GM18511 (cell line): ENCODE measurements at regions not wholly inside any gene's neighbourhood (a gene's known extent, or its start where the extent isn't known, plus 50 kb on each side); places are given as distances from the start of the nearest gene placed in this dataset.
"Not testable (repeated sequence)": the region's sequence is repeated elsewhere in the genome, so short reads cannot be mapped to it uniquely, and the experiment has no call there.

ENCODE experiments used
- ATAC-seq: cut with Tn5 transposase; IDR thresholded peaks from one replicate; pipeline ENCODE4 v1.9.1; 2021; ENCODE audit warnings: mild to moderate bottlenecking, moderate library complexity; ENCODE audit not compliant: unreplicated experiment

DNA sequence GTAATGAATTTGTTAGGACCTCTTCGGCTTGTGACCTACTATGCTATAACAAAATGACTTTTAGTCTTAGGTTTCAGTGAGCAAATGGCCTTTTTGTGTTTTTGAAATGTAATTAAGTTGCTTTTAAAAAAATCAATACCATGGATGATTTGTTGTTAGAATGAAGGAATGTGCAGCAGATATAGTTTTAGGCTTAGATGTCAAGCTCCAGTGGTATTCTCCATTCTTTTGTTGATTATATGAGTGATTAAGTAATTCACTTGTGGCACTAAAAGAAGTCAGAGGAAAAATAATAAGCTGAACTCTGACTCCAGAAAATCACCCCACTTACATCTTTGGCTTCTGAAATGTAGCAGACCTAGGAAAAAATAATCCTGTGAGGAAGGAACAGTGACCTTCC, 474.1 kb upstream of the MIS18BP1 start:
- ATAC-seq: no peak

DNA sequence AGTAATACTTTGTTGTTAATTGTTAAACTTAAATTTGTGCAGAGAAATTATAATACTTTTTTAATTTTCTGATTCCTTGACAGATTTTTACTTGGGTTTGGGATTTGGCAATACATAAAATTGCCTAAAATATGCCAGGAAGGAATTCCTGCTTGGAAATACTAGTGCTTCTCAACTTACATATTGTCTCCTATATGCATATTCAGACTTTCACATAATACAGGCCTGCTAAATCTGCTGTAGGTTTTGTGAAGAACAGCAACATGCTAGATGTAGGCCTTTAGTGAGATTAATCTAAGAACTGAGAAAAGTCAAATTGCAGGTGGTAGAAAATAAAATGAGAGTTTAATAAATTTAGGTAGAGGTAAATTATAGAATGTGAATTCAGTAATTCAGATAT, 468.5 kb upstream of the MIS18BP1 start:
- ATAC-seq: no peak

DNA sequence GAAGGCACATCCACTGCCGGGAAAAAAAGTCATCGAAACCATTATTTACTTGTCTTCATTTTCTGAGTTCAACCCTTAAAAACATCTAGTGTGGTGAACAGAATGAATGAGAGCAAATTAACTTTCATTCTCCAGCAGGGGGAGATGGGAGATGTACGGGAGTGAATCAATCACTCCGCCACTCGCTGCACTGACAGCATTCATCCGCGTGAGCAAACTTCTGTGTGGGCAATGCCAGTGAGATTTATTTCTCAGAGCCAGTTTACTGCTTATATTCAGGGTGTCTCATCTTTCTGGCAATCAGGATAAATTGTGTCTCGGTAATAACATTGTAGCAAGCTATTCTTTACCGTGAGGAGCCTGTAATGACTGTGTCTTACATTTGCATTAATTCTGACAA, 463.6 kb upstream of the MIS18BP1 start:
- no peak for ATAC-seq

DNA sequence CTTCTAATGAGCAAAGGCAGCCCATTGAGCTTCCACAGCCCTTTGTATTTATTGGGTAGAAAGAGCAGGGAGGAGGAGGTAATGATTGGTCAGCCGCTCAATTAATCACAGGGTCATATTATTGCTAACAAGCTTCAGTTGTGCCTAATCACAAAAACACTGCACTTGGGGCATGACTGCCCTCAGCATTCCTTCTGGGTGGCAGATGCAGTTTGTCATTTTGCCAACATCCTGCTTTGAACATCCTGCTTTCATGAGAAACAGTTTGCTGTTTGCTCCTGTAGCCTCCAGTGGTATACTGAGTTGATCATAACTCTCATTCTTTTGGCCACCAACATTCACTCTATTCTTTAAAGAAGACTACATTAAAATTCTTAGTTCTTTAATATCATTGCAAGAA, 462.9 kb upstream of the MIS18BP1 start:
- ATAC-seq: no peak

DNA sequence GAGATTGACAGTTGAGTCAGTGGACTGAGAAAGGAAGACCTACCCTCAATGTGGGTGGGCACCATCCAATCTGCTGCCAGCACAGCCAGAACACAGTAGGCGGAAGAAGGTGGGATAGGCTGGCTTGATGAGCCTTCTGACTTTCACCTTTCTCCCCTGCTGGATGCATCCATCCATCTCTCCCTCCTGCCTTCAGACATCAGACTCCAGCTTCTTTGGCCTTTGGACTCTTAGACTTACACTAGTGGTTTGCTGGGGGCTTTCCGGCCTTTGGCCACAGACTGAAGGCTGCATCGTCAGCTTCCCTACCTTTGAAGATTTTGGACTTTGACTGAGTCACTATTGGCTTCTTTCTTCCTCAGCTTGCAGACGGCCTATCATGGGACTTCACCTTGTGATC, 456.5 kb upstream of the MIS18BP1 start:
- ATAC-seq: no peak

DNA sequence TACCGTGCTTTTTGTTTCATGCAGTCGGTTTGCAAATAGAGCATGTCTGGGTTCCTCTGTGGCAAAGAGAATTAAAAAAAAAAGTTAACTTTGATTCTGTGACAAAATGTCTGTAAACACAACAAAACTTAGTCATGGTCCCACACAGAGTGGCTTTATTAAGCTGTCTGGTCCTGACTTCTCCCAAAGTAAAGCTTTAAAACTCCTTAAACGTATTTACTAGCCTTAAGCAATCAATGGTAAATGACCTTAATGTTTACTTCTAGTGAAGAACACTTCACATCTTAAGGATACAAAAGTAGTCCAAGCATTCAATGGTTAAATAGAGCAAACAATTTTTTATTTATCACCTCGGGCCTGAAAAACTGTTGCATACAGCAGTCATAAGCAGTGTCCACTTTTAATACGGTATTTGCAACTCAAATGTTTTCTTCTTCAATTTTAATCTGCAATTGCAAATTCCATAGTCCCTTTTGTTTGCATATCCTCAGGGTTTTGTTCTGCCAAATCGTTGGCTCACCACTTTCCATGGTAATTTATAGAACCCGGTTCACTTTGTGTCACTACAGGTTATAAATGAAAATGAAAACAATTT, 453.0 kb upstream of the MIS18BP1 start:
- ATAC-seq: no peak

DNA sequence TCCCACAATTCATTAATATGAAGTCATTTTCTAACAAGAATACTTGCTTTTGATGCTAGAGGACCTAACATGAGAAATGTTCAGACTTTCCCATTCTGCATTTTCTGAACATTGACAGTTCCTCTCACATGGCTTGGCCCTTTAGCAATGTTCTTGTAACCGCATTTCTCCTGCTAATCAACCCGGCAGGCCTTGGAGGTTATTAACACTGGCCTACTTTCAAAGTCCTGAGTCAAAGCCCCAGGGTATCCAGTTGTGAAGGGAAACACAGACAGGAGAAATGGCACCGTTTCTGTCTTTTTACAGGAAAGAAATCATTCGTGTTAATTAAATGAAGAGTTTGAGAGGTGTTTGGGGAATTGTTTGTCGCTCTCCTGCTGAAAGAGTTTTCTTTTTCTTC, 446.5 kb upstream of the MIS18BP1 start:
- ATAC-seq: no peak

DNA sequence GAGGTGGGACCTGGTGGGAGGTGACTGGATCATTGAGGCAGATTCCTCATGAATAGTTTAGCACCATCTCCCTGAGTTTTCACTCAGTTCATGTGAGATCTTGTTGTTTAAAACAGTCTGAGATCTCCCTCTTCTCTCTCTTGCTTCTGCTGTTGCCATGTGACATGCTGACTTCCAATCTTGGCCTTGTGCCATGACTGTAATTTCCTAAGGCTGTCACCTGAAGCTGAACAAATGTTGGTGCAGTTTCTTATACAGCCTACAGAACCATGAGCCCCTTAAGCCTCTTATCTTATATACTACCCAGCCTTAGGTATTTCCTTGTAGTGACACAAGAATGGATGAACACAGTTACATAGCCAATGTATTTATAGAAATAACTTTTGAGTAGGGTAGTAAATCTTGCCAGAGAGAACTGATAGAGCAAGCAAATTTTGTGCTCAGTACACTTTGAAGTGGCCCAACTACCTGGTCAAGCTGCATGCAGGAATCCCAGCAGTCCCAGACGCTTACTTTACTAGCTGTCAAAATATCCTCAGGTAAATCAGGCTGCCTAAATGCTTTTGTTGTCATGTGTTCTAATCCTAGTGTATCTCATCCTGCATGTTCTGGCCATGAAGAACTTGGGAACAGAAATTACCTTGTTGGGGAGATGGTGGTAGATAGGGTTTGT, 445.6 kb upstream of the MIS18BP1 start:
- no peak for ATAC-seq

DNA sequence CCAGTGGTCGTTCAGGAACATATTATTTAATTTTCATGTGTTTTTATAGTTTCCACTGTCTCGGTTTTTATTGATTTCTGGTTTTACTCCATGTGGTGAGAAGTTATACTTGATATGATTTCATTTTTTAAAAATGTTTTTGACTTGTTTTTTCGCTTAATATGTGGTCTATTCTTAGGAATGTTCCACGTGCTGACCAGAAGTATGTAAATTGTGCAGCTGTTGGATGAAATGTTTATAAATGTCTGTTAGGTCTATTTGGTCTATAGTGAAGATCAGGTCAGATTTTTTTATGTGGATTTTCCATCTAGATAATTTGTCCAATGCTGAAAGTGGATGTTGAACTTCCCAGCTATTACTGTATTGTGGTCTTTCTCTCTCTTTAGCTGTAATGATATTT, 433.8 kb upstream of the MIS18BP1 start:
- no peak for ATAC-seq

DNA sequence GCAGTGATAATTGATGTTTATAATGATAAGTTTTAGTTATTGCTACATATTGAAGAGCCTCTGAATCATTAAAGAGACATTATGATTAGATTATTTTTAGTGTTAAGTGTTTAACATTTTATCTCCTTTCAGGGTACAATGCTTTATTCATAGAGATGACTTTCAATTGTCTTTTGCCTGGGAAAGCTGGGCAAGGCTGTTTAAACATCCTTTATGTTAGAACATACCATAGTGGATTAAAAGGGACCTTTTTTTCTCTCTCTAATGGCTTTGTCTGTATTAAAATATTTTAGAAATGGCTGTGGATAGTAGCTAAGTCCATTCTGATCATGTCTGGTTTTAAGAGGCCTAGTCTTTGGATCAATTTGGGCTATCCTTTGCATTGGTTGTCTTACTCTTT, 427.5 kb upstream of the MIS18BP1 start:
- ATAC-seq: no peak

DNA sequence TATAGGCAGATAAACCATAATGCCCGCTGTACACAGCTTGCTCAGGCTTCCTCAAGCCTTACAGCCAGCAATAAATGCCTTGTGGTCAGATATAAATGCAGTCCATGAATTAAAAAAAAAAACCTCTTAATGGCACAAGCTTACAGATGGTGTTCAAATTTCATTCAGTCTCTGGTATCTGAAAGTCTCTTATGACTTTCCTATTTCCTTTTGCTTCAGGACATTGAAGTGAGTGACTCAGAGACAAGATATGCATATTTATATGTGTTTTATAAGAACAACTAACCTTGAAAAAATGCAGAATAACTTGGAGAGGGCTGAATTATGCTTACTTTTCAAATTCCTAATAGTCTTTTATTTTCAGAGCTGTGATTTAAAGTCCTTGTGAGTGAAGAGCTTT, 426.9 kb upstream of the MIS18BP1 start:
- no peak for ATAC-seq

DNA sequence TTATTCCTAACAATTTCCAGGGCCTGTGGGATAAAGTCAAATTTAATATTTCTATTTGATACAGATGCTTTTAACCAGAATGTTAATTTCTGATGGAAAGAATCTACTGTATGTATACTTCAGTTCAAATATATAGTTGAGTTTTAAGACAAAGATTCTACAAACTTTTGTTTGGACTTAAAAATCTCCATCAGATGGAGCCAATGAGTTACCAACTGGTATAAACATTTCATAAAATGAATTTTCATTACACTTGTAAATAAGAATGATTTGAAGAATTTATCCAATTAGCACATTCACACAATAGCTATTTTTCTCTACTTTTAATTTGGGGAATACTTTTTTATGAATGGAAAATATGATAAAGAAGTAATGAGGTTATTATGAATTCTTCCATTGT, 425.2 kb upstream of the MIS18BP1 start:
- no peak for ATAC-seq

DNA sequence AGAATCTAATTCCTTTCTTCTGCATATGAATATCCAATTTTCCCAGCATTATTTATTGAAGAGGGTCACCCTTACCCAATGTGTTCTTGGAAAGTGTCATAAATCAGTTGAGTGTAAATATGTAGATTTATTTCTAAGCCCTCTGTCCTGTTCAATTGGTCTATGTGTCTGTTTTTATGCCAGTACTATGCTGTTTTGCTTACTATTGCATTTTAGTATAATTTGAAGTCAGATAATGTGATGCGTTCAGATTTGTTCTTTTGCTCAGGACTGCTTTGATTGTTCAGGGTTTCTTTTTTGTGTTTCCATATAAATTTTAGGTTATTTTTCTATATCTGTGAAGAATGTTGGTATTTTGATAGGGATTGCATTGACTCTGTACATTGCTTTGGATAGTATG, 420.4 kb upstream of the MIS18BP1 start:
- ATAC-seq: no peak

DNA sequence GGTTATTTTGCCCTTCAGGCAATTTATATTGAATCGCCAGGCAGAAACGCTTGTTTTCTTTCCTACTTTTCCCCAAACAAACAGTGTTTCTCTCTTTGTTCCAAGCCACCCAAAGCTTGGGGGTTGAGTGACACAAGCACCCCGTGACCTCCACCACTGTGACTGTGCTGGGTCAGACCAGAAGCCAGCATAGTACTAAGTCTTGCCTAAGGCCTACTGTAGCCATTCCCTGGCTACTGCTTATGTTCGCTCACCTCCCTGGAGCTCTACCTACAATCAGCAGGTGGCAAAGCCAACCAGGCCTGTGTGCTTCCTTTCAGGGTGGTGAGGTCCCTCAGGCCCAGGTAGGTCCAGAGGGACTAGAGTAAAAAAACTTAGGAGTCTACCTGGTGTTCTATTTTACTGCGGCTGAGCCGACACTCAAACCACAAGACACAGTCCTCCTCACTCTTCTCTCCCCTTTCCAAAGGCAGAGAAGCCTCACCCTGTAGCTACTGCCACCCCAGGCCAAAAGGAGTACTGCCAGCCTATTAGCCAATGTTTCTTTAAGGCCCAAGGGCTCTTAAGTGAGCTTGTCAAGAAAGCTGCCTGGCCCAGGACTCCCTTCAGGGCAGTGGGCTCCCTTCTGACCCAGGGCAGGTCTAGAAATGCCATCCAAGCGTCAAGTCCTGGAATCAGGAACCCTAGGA, 411.8 kb upstream of the MIS18BP1 start:
- no peak for ATAC-seq

DNA sequence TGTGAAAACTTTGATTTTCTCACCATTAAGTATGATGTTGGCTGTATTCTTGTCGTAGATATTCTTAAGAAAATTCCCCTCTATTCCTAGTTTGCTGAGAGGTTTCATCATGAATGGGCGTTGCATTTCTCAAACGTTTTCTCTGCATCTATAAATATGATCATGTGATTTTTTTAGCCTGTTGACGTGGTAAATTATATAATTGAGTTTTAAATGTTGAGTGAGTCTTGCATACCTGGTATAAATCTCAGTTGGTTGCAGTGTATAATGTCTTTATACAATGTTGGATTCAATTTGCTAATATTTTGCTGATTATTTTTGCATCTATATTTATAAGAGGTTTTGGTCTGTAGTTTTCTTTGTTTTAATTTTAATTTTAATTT, 405.9 kb upstream of the MIS18BP1 start:
- no peak for ATAC-seq

DNA sequence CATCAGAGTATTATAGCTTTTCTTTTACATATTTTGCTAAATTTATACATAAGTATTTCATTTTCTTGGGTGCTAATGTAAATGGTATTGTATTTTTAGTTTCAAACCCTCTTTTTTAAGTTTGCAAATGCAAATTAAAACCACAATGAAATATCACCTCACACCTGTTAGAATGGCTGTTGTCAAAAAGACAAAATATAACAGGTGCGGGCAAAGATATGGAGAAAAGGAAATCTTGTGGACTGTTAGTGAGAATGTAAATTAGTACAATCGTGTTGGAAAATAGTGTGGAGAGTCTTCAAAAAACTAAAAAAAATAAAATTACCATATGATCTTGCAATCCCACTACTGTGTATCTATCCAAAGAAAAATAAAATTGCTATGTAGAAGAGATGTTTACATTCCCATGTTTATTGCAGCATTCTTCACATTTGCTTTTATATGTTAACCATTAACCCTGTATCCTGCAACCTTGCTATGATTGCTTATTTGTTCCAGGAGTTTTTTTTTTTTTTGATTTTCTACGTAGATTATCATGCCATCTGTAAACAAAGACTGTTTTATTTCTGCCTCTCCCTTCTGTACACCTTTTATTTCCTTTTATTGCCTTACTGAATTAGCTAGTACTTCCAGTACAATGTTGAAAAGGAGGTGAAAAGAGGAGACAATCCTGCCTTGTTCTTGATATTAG, 405.4 kb upstream of the MIS18BP1 start:
- no peak for ATAC-seq

DNA sequence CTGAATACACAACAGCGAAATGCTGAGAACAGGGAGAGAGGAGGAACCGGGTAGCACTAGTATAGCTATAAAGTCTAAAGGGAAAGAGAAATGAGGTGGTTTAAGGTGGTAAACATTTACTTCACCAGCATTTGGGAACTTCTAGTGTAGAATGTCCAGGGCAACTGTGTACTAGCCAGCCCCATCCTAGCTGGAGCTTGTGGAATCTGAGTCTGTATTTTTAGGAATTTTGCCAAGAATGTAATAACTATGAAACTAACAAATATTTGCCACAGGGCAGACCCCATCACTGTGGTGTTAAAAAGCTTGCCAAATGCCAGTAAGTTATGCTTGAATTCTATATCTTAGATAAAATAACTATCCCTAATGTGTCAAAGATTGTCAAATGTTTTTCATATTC, 398.9 kb upstream of the MIS18BP1 start:
- ATAC-seq: no peak

DNA sequence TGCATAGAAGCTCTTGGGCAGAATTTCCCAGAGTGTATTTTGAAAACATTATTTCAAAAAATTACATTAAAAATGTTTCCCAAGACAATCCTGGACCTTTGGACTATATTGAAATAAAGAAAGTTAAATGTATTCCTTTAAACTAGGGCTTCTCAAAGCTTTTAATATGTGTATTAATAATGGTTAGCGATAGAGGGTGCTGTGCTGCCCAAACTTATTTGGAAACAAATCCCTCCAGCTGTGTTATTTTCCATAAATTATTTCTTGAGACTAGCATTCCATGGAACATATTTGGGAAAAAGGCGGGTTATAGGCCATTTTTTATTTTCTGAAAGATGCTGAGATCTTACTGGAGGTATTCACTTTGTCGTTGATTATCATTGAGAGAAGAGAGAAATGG, 397.8 kb upstream of the MIS18BP1 start:
- ATAC-seq: no peak

DNA sequence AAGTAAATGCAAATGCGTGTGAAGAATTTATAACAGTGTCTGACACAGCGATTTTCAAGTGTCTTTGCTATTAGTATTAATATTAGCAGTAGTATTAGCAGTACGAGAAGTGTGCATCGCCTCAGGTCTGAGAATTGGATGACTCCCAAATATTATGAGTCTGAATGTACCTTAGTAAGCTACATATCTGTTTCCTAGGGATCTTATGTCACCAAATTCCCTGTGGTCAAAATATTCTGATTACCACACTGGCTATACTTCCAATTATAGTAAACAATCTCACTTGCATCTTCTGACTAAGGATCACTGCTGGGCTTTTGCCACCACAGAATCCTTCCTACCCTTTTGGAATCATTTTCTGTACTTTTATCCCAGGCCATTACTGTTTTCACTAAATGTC, 396.0 kb upstream of the MIS18BP1 start:
- ATAC-seq: no peak

DNA sequence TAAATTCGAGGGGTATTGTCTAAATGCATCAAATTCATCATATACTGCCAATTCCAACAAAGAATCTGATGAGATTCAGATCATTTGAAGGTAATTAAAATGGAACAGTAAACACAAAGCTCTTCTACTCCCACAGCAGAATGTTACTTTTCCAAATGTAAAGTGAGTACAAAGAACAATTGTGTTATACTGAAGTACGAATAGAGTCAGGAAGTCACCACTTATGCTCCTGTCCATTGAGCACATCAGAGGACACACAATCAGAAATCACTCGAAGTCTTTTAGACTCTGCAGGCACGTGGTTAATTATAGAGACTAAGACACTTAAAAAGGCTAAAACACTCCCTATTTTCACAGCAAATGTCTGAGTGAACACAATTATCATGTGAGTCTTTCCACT, 388.5 kb upstream of the MIS18BP1 start:
- no peak for ATAC-seq

DNA sequence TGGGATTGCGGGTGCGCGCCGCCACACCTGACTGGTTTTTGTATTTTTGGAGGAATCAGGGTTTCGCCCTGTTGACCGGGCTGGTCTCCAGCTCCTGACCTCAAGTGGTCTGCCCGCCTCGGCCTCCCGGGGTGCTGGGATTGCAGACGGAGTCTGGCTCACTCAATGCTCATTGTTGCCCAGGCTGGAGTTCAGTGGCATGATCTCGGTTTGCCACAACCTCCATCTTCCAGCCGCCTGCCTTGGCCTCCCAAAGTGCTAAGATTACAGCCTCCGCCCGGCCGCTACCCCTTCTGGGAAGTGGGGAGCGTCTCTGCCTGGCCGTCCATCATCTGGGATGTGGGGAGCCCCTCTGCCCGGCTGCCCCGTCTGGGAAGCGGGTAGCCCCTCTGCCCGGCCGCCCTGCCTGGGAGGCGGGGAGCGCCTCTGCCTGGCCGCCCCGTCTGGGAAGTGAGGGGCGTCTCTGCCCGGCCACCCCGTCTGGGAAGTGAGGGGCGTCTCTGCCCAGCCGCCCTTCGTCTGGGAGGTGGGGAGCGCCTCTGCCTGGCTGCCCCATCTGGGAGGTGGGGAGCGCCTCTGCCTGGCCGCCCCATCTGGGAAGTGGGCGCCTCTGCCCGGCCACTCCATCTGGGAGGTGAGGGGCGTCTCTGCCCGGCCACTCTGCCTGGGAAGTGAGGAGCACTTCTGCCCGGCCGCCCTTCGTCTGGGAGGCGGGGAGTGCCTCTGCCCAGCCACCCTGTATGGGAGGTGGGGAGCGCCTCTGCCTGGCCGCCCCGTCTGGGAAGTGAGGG, 381.8 kb upstream of the MIS18BP1 start:
- not testable (repeated sequence) for ATAC-seq
